GM21723 (cell line): ENCODE measurements at regions not wholly inside any gene's neighbourhood (a gene's known extent, or its start where the extent isn't known, plus 50 kb on each side); places are given as distances from the start of the nearest gene placed in this dataset.
"Not testable (repeated sequence)": the region's sequence is repeated elsewhere in the genome, so short reads cannot be mapped to it uniquely, and the experiment has no call there.

Source experiments
- ATAC-seq: cut with Tn5 transposase; IDR thresholded peaks from one replicate; pipeline ENCODE4 v1.9.1; 2021; ENCODE audit warnings: mild to moderate bottlenecking, moderate library complexity; ENCODE audit not compliant: unreplicated experiment

- ATAC-seq = no peak
Measured at GRCh38 chrX:137878401-137878800, 312.5 kb downstream of the ZIC3 start.

DNA sequence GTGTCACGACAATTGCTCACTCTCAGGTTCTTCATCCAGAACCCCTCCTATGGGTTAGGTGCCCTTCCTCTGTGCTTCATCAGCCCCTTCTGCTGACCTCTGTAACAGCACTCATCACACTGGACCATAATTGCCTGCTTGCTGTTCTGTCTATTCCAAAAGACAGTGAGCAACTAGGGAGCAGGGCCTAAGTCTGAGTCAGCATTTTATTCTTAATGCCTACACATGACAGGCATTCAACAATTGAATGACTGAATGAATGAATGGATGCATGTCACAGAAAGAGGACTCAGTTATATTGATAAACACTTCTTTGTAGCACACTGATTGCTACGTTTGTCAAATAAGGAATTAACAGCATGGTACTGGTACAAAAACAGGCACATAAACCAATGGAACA is 317.0 kb downstream of the ZIC3 start:
- no peak for ATAC-seq

DNA sequence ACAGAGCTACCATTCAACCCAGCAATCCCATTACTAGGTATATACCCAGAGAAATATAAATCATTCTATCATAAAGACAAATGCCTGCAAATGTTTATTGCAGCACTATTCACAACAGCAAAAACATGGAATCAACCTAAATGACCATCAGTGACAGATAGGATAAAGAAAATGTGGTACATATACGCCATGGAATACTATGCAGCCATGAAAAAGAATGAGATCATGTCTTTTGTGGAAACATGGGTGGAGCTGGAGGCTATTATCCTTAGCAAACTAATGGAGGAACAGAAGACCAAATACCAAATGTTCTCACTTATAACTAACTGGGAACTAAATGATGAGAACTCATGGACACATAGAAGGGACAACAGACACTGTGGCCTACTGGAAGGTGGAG is 318.9 kb downstream of the ZIC3 start:
- ATAC-seq = not testable (repeated sequence)

- no peak for ATAC-seq
Measured at GRCh38 chrX:137891431-137891830, 325.5 kb downstream of the ZIC3 start.

- ATAC-seq = no peak
Measured at GRCh38 chrX:137896123-137896522, 330.2 kb downstream of the ZIC3 start.

DNA sequence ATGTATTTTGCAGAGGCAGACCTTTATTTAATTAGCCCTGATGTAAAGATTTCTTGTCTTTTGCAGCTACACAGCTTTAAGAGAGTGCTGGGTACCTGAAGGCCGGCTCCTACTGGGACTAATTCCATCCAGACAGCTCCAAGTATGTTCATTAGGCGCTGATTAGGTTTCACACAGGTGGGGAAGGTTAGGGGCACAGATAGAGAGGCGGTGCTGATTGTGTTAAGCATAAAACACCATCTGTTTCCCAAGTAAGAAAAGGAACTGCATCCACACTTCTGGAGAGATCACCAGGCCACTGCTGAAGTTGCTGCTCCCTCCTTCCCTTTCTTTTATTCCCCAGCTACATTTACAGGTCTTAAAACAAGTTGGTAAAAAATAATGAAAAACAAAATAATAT is 349.5 kb downstream of the ZIC3 start:
- ATAC-seq = no peak

GRCh38 chrX:137916090-137916746 is 350.3 kb downstream of the ZIC3 start:
- ATAC-seq = no peak

DNA sequence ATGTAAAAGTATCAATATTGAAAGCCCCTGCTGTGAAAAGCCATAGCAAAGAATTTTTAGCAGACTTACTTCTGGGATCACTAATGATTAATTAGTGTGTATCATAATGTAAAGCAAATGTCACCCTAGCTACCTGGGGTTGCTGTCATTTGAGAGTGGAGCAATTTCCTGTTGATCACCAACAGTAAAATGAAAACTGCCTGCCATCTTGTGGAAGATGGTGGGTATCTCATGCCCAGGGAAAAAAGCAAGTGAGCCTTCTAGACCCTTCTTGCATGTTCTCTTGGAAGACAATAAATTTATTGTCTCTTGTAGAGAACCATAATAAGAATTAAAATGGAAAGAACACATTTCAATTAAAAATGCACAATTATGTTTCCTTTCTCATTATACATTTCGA is 360.2 kb downstream of the ZIC3 start:
- ATAC-seq = no peak

DNA sequence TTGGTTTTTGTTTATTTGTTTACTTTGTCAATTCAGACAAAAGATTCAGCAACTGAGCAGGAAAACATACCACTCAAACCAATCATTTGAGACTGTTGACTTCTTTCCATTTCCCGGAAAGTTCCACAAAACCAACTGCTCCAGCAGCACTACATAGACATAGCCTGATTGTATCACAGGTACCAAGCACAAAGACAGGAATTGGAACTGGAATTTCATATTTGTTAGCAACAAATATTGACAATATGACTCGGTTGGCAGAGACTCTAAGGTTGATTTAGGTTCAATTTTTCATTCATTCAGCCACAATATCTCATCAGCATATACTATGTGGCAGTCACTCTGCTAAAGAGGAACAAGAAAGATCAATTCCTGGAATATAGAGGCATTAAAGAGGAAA is 364.0 kb downstream of the ZIC3 start:
- ATAC-seq = no peak

- ATAC-seq = no peak
Measured at GRCh38 chrX:137930533-137930932, 364.6 kb downstream of the ZIC3 start.

- not testable (repeated sequence) for ATAC-seq
Measured at GRCh38 chrX:137934214-137934613, 368.3 kb downstream of the ZIC3 start.

DNA sequence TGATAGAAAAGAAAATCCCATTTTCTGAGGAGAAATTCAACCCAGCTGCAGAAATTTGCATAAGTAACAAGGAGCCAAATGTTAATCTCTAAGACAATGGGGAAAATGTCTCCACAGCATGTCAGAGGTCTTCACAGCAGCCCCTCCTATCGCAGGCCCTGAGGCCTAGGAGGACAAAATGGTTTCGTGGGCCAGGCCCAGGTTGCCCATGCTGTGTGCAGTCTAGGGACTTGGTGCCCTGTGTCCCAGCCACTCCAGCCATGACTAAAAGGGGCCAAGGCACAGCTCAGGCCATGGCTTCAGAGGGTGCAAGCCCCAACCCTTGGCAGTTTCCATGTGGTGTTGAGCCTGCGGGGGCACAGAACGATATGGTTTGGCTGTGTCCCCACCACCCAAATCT is 369.0 kb downstream of the ZIC3 start:
- not testable (repeated sequence) for ATAC-seq

DNA sequence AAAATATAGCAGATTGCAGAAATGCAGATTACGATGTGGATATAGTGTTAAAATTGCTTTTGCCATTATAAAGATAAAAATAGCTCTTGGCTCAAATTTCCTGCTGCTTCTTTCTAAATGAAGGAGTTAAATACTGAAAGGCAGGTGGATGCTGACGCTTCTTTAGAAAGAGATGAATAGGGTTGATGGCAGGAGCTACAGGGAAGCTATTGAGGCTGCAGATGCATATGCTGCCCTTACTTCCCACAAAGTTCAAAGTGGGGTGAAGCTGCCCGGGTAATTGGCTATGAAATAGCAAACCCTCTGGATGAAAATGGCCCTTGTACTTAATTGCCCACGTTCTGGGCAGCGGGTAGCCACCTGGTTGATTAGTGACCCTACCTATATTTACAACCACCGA is 379.5 kb downstream of the ZIC3 start:
- no peak for ATAC-seq

DNA sequence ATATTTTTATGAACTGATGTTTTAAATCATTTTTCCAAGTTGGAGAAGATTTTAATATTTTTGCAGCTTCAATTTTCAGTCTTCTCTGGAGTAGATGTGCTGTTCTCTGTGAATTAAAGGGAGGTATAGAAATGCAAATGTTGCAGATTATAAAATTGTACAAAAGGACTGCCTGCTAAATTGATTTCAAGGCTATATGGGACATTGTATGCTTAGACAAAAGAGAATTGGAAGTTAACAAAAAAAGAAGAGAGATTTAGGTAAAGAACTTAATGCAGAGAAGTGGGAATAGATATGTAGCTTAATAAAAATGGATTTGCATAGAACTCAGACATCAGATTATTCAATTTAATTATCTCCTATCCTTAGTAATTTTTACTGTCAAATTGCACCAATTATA is 403.3 kb downstream of the ZIC3 start:
- ATAC-seq = no peak

GRCh38 chrX:137982472-137983172 is 416.7 kb downstream of the ZIC3 start:
- no peak for ATAC-seq

DNA sequence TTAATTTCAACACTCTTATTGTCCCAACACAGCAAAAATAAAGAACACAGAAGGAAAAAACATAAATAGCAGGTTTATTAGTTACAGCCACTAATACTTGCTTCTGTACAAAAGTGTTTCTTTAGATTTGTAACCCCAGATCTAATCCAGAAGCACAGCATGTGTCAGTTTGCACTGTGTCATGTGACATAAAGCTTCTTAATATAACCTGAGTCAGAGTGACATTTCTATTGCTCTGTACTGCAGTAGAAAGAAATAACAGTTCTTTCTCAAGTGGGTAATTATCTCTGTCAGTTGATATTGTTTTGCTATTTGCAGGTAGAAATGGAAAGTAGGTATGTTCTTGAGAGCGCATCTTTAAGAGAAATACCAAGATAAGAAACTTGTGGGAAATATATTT is 422.5 kb downstream of the ZIC3 start:
- ATAC-seq = no peak

DNA sequence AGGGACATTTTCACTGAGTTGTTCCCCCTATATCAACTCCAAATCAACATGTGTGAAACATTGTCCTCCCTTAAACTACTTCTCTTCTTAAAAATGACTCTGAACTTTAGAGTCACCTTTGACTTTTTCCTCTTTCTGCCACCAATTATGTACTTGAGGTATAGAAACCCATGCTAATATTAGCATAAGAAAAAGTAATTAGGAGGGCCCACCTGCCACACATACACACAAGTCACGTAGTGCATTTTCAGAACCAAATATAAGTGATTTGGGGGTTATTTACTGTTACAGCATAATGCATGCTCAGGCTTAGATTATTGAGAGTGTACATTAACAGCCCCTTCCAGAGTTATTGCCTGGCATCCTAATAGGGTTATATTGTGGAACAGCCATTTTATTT is 432.7 kb downstream of the ZIC3 start:
- ATAC-seq = no peak

GRCh38 chrX:137999071-137999470 is 433.1 kb downstream of the ZIC3 start:
- no peak for ATAC-seq

- ATAC-seq = no peak
Measured at GRCh38 chrX:137999552-137999951, 433.6 kb downstream of the ZIC3 start.

DNA sequence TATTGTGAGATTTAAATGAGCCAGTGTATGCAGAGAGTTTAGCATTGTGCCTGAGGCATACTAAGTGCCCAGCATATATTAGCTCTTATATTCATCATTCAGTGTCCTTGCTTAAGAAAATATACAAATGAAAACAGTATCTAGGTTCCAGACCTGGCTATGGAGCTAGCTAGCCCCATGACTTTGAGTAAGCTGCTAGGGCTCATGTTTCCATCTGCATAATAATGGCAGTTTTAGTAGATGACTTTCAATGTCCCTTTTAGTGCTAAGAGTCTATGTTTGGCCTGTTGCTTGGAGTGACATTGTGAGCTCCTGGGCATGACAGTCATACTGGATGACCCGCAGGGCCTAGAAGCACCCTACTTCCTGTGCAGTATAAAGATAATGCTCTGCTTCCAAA is 435.3 kb downstream of the ZIC3 start:
- no peak for ATAC-seq

DNA sequence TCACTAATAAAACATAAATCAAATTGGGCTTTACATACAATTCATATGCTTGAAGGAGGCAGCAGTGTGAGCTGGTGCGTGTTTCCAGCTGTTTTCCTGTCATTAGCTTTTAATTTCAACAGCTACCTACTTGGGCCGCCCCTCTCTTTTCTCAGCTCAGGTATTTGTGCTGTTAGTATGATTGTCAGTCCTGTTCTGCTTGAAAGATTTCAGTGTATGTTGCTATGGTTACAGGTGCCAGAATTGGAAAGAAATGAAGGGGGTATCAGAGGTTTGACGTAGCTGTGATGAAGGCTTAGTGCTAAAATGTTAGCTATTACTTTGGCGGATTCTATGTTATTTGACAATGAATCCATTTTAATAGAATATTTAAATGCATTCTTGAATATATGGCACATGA is 440.3 kb downstream of the ZIC3 start:
- no peak for ATAC-seq

DNA sequence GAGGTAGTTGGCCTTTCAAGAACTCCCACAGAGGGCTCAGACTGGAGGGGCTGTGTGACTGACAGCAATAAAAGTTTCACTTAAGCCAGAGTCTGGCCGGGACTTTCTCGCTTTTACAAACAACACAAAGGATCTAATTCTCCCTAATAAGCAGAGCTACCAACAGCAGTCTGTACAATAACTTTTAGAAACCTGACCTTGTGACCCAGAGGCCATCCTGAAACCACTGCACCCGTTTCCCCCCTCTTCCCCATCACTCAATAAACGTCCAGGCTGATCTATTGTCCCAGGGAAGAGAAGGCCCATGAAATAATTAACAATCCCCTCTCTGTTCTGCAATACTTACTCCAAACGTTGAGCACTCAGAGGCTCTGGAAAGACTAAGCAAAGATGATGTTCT is 442.4 kb downstream of the ZIC3 start:
- ATAC-seq = no peak

DNA sequence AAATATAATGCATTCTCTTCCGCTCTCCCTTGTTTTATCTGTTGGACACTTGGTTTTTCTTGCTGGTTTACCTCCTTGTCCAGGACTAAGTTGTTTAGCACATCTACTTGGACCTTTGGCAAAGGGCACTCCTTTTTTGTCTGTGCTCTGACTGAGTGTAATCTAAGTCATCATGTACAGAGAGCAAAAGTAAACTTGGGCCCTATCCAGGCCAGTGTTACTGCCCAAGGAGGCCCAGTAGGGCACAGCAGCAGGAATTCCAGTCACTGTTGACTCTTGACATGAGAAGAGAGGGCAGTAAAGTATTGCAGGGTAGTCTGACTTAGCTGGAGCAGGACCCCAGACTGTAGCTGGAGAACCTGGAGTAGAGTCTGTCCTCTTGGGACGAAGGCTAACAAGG is 445.5 kb downstream of the ZIC3 start:
- ATAC-seq = no peak
